GM21528 (cell line): ENCODE measurements at regions not wholly inside any gene's neighbourhood (a gene's known extent, or its start where the extent isn't known, plus 50 kb on each side); places are given as distances from the start of the nearest gene placed in this dataset.
"Not testable (repeated sequence)": the region's sequence is repeated elsewhere in the genome, so short reads cannot be mapped to it uniquely, and the experiment has no call there.

ENCODE experiments used
- ATAC-seq: cut with Tn5 transposase; IDR thresholded peaks from one replicate; pipeline ENCODE4 v1.9.1; 2021; ENCODE audit warnings: mild to moderate bottlenecking, moderate library complexity; ENCODE audit not compliant: unreplicated experiment, low FRiP score

DNA sequence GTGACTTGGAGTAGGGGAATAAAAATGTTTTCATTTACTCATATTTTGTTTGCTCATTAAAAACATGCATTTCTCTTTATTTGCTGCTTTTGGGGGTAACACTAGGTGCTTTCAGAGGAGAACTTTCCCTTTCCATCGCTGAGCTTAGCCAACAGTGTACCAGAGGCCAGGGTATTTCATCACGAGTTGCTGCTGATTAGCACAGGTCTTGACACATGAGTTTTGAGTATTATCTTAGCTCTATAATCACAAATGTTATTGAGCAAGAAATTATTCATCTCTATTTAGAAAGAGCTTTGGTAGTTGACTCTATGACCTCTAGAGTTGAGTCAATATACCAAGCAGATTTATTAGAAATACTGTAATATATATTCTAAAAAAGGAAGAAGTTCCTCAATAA, 375.9 kb downstream of the NXPH1 start:
- ATAC-seq: no peak

DNA sequence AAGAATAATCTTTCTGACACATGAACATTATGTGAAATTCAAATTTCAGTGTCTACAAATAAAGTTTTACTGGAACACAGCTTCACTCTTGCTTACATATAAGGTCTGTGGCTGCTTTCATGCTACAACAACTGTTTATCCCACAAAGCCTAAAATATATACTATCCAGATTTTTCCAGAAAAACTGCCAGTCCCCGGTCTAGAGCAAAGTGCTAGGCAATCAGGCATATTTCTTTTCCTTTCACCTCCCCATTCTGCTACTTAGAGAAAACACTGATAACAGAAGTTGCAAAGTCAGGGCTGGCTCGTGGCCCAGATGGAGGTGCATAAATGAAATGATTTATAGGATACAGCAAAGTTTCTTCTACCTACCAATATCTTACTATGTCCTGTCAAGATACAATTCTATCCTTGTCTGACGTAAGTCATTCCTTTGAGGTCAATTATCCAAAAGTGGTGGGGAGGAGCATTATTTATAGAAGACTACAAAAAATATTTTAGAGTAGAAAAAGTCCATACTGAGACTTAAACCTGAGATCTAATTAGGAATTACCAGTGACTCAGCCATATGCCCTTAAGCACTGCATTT, 384.1 kb downstream of the NXPH1 start:
- no peak for ATAC-seq

DNA sequence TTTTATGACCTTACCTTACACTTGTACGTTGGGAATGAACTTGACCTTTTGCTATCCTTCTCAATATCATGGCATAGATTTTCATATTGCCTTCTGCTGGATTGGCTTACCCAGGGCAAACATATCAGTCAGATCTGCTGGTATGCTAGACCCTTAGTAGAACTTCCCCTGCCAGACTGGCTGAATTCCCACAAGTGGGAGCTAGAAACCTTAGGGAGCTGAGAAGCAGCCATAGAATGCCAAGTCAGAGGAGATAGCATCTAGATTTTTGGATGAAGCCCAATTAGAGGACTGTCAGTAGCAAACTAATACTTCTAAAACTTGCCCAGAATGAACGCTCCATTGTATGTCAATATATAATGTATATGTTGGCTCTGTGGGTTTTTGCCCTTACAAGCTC, 385.0 kb downstream of the NXPH1 start:
- ATAC-seq: no peak

DNA sequence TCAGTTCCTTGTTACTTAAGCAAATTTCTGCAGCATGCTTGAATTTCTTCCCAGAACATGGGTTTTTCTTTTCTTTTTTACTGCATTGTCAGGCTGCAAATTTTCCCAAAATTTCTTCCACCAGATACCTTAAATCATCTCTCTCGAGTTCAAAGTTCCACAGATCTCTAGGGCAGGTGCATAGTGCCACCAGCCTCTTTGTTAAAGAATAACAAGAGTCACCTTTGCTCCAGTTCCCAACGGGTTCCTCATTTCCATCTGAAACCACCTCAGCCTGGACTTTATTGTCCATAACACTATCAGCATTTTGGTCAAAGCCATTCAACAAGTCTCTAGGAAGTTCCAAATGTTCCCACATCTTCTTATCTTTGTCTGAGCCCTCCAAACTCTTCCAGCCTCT, 389.2 kb downstream of the NXPH1 start:
- ATAC-seq: no peak

DNA sequence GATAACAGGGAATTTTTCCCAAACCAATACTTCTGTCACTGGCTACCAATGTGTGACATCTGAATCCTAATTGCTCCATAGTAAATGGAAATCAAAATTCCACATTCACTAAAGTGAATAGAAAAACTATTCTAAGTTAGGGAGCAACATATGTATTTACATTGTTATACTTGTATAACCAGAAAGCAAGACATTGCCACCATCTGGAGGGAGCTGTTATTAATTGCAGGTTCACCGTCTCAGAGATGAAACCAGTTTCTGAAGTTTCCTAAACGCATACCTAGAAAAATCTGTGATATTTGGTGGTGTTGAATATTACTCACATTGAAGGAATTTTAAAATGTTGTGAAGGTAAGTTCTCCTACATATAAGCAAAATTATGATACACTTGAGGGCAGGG, 390.1 kb downstream of the NXPH1 start:
- ATAC-seq: no peak

DNA sequence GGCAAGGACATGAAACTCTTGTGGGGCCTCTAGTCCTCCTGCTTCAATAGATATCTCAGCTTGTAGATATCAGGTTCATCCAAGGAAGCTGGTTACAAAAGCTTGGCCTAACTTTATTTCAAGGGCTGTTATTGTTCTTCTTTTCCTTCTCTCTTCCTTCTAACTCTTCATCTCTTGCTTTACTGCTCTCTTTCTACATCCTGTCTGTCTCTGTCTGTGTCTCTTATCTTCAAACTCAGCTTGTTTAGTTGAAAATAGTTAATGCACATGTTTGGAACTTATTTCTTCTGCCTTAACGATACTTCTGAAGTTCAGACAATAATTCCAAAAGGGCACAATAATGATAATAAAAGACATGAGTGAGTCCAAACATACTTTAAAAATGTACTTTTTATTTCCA, 393.9 kb downstream of the NXPH1 start:
- ATAC-seq: no peak

DNA sequence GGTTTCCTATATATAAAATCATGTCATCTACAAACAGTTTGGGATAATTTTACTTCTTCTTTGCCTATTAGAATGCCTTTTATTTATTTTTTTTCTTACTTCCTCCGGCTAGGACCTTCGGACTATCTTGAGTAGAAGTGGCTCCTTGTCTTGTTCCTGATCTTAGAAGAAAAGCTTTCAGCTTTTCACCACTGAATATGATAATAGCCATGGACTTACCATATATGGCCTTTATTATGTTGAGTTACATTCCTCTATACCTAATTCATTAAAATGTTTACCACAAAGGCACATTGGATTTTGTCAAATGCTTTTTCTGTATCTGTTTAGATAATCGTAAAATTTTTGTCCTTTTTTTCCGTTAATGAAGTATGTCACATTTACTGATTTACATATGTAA, 395.7 kb downstream of the NXPH1 start:
- no peak for ATAC-seq

DNA sequence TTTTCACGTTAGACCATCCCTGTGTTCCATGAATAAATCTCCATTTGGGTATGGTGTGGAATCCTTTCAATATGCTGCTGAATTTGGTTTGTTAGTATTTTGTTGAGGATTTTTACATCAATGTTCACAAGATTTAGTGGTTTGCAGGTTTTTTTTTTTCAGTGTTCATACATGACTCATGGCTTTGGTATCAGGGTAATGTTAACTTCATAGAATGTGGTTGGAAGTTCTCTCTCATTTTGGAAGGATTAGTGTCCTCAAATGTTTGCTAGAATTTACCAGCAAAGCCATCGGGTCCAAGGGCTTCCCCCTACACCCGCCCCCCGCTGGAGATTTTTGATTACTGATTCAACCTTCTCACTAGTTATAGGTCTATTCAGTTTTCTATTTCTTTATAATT, 398.0 kb downstream of the NXPH1 start:
- no peak for ATAC-seq

DNA sequence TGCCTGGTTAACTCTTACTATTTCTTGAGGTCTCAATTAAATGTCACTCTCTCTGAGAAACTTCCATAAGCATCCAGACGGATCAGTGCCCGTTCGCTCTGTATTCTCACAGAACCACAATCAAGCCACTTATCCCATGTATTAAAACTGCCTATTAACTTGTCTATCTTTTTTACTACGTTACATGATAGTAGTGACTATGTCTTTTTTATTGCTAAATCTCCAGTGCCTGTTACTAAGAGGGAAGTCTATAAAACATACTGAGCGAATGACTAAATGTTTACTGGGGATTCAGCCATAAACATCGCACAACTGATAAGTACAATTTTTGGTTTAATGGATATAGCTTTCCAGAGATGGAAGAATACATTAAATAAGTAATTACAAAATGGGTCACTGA, 399.9 kb downstream of the NXPH1 start:
- ATAC-seq: no peak

DNA sequence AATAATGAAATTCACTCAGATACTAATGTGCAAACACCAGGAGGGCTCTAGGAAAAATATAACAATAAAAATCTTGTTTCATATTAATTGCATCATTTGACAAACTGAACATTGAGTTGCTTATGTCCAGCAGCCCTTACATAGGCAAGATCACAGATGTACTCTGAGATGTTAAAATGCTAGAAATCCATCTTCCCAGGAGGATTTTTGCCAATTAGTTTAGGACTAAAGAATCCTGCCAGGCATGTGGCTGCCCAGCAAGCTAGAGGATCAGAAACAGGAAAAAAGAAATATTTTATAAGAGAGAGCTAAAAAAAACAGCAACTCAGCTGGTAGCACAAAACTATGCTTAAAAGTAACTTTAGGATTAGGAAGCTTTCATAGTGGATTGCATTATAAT, 407.8 kb downstream of the NXPH1 start:
- ATAC-seq: no peak

DNA sequence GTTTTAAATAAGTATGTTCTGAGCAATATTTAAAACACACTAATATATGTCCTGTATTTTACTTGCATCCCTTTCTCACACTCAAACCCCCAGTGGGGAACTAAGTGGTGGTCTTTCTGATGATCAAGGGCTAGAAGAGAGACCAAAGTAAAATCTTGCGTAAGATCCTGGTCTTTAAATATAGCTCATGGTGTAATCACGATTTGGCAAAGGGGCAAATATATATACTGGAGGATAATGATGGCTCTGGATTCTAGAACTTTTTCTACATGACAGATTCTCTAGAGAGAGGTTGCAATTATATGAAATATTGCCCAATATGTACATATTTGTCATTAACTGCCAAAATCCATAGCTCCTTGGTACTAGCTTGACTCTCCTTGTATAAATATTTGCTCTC, 438.3 kb downstream of the NXPH1 start:
- no peak for ATAC-seq

DNA sequence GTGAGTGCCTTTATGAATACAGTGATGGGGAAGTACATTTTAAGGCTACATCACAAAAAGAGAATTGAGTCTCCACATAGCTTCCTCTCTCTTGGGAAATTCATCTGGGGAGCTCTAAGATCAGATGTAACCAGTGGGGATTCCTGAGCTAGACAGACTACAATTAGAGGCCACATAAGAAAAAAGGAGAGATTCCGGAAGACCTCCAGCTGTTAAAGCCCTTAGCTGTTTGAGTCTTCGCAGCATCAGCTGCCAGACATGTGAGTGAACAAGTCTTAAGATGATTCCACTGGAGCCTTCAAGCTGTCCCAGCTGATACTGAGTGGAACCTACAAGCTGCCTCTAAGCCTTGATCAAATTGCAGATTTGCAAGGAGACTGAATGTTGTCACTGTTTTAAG, 448.5 kb downstream of the NXPH1 start:
- ATAC-seq: no peak

DNA sequence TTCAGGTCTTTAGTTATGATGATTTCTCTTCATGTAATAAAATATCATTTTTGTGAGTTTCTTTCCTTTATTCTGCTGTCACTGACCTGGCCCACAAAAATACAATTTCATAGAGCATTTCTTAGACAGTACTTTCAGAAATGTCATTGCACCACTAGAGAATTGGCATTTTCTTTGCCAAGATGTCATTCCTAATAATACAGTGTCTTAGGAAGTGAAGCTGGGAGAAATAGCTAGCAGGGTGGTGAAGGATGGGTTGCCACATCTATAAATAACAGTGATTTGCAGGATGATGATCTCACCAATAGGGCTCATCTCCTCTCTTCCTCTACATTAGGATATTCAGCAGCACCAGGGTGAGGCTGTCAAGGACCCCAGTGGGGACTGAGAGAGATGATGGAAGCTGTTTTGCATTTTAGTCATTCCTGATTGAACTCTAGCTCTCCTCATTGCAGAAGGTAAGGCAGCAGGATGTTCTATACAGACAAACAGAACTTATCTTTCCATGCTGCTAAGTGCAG, 452.1 kb downstream of the NXPH1 start:
- no peak for ATAC-seq

DNA sequence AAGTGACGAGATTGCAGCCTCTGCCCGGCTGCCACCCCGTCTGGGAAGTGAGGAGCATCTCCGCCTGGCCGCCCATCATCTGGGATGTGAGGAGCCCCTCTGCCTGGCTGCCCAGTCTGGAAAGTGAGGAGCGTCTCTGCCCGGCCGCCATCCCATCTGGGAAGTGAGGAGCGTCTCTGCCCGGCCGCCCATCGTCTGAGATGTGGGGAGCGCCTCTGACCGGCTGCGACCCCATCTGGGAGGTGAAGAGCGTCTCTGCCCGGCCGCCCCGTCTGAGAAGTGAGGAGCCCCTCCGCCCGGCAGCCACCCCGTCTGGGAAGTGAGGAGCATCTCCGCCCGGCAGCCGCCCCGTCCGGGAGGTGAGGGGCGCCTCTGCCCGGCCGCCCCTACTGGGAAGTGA, 456.9 kb downstream of the NXPH1 start:
- ATAC-seq: not testable (repeated sequence)

DNA sequence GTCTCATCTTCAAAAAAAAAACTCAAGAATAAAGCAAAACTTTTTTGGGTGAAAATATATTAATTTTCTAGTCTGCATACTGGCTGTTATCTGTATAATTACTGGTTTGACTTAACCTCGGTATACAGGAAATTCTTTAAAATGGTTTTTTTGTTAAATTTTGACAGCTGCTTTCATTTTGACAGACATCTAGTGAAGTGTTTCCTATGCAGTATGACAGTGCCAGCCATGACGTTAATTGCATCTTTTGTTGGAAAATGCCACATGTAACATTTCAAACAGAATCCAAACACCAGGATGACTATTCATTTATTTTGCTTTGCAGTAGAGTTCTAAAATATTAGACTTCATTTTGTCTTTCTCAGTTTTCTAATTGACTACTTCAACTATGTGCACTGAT, 460.4 kb downstream of the NXPH1 start:
- ATAC-seq: no peak

DNA sequence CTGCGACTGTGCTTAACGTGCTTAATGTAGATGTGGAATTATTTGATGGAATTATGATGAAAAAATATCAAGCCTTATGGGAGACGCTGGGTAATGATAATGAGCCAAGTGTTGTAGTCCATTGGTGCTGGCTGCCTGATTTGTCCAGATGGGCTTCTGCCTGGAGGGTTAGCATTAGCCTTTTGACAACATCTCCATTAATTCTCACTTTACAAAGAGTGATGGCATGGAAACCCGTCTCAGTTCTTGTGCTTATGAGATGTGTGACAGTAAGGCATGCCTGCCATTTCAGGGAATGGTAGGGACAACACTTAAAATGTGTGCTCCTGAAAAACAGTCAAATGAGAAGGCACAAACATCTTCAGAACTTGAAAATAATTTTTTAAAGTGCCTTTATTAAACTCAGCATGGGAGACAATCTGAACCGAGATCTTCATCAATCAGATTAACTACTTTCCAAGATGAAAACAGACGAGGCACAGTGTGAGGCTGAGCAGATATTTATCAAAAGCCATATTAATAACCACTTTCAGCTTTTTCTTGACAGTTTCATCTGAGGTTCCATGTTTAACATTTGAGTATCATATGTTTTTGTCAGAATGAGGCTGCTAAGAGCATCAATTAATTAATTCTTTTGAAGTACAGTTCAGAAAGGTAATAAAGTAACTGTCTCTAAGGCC, 473.1 kb downstream of the NXPH1 start:
- no peak for ATAC-seq

DNA sequence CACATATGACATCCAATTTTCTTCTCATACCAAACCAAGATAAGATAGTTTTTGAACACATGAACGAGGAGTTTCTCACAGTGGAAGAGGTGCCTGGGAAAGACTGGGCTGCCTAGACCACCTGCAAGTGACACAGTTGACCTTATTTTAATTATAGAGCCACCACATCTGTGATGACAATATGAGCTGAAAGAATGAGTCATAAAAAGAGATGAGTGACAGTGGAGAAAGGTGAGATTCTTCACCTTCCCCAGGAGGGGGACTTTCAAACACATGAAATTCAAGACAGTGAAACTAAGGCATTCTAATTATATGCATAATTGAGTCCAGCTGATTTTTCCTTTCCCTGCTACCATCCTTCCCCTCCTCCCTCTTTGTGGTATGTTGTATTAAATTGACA, 475.5 kb downstream of the NXPH1 start:
- no peak for ATAC-seq

DNA sequence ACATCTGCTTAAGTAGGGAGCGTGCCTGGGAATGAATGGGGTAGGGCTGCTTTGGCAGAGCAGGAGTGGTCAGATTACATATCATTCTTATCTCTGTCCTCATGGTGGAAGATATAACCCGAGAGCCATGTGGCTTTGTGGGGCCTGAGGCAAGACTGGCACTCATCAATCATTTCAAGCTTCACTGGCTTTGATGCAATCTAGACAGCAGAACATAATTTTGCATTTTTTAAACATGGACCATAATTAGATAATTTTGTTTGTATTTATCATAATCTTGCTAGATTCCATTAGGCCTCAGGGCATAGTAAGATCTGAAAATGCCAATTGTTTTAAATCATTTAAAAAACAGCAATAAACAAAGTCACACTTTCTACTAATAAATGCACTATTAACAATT, 480.3 kb downstream of the NXPH1 start:
- ATAC-seq: no peak

DNA sequence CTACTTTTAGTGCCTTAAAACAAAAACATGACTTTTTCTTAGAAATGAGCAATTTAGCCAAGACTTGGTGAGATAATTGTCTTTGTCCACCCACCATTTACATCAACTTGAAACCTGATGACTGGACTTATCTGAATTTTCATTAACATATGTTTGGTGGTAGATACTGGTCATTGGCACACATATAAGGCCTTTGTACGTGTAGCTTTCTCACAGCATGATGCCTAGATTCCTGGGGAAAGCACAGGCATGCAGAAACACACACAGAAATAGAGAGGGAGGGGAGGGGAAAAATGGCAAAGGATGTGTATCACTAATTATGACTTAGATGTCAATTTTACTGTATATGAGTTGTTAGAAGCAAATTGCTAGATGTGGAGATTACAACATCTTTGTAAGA, 488.4 kb downstream of the NXPH1 start:
- no peak for ATAC-seq

DNA sequence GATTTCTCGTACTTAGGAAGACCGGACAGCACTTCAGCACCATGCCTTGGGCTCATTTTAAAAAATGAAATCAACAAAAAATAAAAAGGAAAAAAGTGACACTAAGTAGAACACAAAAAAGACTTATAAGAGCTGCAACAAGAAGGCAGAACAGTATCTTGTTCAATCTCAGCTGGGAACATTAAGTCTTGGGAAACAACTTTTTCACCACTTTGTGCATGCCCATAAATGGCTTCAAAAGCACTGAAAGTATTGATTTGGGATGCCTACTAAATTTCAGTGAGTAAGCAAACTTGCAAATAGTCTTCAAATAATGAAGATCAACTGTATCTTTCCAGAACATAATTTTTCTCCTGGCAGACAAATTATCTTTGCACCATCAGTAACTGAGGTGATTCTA, 489.3 kb downstream of the NXPH1 start:
- ATAC-seq: no peak

DNA sequence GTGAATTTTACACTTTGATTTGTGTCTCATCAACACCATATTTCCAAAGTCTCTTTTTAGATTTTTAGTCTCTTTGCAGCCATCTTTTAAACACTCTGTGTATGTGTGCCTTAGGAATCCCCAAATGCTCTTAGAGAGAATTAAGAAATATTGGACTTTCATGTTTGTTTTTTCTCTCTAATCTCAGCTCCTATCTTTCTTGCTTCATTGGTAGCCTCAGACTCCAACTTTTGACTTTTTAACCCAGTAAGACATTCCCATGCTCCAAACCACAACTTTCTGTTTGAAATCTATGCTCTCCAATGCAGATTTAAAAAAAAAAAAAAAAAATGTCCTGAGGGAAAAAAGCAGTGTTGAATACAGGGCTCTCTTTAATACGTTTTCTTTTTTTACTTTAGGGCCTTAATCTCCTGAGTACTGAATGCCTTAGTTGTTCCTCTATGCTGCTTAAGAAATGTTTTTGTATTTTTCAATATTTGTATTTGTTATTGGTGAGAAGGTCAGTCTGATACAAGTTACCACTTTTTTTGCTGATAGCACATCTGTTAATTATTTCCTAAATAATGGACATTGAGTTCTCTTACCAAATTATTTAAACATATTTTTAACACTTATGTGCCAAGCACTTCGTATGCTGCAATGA, 489.9 kb downstream of the NXPH1 start:
- no peak for ATAC-seq
